Astrocyte of the cerebellum (primary cell): ENCODE measurements at regions not wholly inside any gene's neighbourhood (a gene's known extent, or its start where the extent isn't known, plus 50 kb on each side); places are given as distances from the start of the nearest gene placed in this dataset.

Source experiments
- DNase-seq: peaks from one replicate; pipeline ENCODE4 v3.0.0-alpha.2; 2011; ENCODE audit warnings: low read depth
- H3K4me3 ChIP-seq: 2 replicates; pipeline ENCODE4 v1.5.1; 2011; ENCODE audit warnings: mild to moderate bottlenecking, low read depth, low read length, moderate library complexity
- CTCF ChIP-seq: IDR thresholded peaks from 2 replicates; pipeline ENCODE4 v1.5.1; 2012; ENCODE audit warnings: low read length, low read depth, moderate library complexity, mild to moderate bottlenecking; ENCODE audit errors: missing control alignments
- in situ Hi-C: cut with HindIII; loops from 2 replicates; pipeline ENCODE4 v1.10.0; 2017; ENCODE audit warnings: low sequenced_read_pairs

GRCh38 chr12:34275129-34275528 is 252.8 kb downstream of the ALG10 start:
- DNase-seq, result no peak
- no peak for TF ChIP-seq CTCF
- no peak overlapping the region for H3K4me3 ChIP-seq
- in situ Hi-C loops, result no loop called here

- no peak for DNase-seq
- H3K4me3 ChIP-seq, result no peak overlapping the region
- in situ Hi-C loops, result no loop called here
- TF ChIP-seq CTCF, result no peak
Measured at GRCh38 chr12:34286483-34286882, 264.2 kb downstream of the ALG10 start.

DNA sequence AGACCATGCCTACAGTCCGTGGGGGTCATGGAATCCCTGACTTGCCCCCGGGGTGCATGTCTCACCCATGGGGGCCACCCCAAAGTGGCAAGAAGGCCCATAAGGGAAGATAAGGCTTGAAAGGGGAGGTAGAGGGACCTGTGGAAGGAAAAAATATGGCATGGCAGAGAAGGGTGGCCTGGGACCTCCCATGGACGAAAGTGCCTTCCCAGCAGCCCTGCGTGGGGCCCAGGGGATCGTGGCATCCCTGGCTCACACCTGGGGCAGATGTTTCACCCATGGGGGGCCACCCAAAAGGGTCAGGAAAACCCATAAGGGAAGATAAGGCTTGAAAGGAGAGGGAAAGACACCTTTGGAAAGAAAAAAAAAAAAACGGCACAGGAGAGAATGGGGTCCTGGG is 264.6 kb downstream of the ALG10 start:
- H3K4me3 ChIP-seq, result no peak overlapping the region
- no peak for DNase-seq
- in situ Hi-C loops, result no loop called here
- no peak for TF ChIP-seq CTCF

DNA sequence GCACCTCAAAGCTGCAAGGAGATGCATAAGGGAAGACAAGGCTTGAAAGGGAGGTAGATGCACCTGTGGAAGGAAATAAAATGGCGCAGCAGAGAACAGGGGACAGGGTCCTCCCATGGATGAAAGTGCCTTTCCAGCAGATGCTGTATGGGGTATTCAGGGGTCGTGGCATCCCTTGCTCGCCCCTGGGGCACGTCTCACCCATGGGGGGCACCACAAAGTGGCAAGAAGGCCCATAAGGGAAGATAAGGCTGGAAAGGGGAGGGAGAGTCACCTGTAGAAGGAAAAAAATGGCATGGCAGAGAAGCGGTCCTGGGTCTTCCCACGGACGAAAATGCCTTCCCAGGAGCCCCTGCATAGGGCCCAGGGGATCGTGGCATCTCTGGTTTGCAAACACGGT is 265.1 kb downstream of the ALG10 start:
- TF ChIP-seq CTCF, result no peak
- in situ Hi-C loops, result no loop called here
- no peak for DNase-seq
- H3K4me3 ChIP-seq, result no peak overlapping the region

- no peak for TF ChIP-seq CTCF
- in situ Hi-C loops, result no loop called here
- DNase-seq, result no peak
- no peak overlapping the region for H3K4me3 ChIP-seq
Measured at GRCh38 chr12:34287986-34288962, 266.0 kb downstream of the ALG10 start.

GRCh38 chr12:34288963-34289345 is 266.7 kb downstream of the ALG10 start:
- in situ Hi-C loops, result no loop called here
- no peak overlapping the region for H3K4me3 ChIP-seq
- no peak for DNase-seq
- no peak for TF ChIP-seq CTCF
